Esophagus muscularis mucosa (tissue), 4 donors: ENCODE measurements at regions not wholly inside any gene's neighbourhood (a gene's known extent, or its start where the extent isn't known, plus 50 kb on each side); places are given as distances from the start of the nearest gene placed in this dataset.
"Not testable (repeated sequence)": the region's sequence is repeated elsewhere in the genome, so short reads cannot be mapped to it uniquely, and the experiment has no call there.

Experiments used
- DNase-seq: peaks from one replicate; pipeline ENCODE4 v3.0.0-alpha.2; 2017; ENCODE audit errors: extremely low spot score
- H3K27ac ChIP-seq, 4 donors: fragments of 200-600 bp; sonication (generic); replicated peaks in 1 of 4; 1 replicate in 3 of 4; 2 replicates in 1 of 4; pipeline ENCODE4 v1.5.1; 2016 to 2019; ENCODE audit warnings: mild to moderate bottlenecking in 1 of 4
- H3K27me3 ChIP-seq, 4 donors: fragments of 200-600 bp; sonication (generic); one replicate each; pipeline versions ENCODE4 v1.5.1 to v1.6.0; 2016 to 2019
- H3K36me3 ChIP-seq, 4 donors: fragments of 200-600 bp; sonication (generic); one replicate each; pipeline ENCODE4 v1.5.1; 2016 to 2019
- H3K4me1 ChIP-seq, 4 donors: fragments of 200-600 bp; sonication (generic); one replicate each; pipeline ENCODE4 v1.5.1; 2016 to 2019
- H3K4me3 ChIP-seq, 4 donors: fragments of 200-600 bp; sonication (generic); 1 replicate in 2 of 4; 2 replicates in 2 of 4; pipeline ENCODE4 v1.5.1; 2016 to 2019; ENCODE audit warnings: mild to moderate bottlenecking in 4 of 4, moderate library complexity in 1 of 4
- H3K9me3 ChIP-seq, 4 donors: fragments of 200-600 bp; sonication (generic); 1 replicate in 3 of 4; 2 replicates in 1 of 4; pipeline ENCODE4 v1.5.1; 2016 to 2019
- EP300 ChIP-seq: sonication (generic); formaldehyde crosslinking; IDR thresholded peaks from one replicate; pipeline ENCODE4 v1.6.1; 2017; ENCODE audit warnings: antibody characterized with exemption
- POLR2A ChIP-seq: fragments of 450-650 bp; IDR thresholded peaks from one replicate; pipeline ENCODE4 v1.6.1; 2017; ENCODE audit warnings: antibody characterized with exemption, moderate library complexity, mild to moderate bottlenecking, low read depth
- POLR2AphosphoS5 ChIP-seq, 2 donors: sonication (generic); formaldehyde crosslinking; IDR thresholded peaks; one replicate each; pipeline ENCODE4 v1.6.1; 2017; ENCODE audit warnings: antibody characterized with exemption in 2 of 2
- WGBS: methylation state at CpG from one replicate; pipeline ENCODE4 v1.1.5; 2018; 5-methylcytosine and 5-hydroxymethylcytosine counted together
- intact Hi-C: fragments of 100-400 bp; cut with DNase I; formaldehyde crosslinking; loops from one replicate; pipeline ENCODE4 v1.15.1; 2023
- TF ChIP-seq, protein P1 (sequence below), 3 experiments: fragments of 200-600 bp in 2 of 3; fragments of 450-650 bp in 1 of 3; sonication (generic) in 2 of 3; IDR thresholded peaks; one replicate each; pipeline ENCODE4 v1.5.1; 2017 to 2019; ENCODE audit warnings: antibody characterized with exemption in 3 of 3, mild to moderate bottlenecking in 2 of 3, moderate library complexity in 1 of 3

DNA sequence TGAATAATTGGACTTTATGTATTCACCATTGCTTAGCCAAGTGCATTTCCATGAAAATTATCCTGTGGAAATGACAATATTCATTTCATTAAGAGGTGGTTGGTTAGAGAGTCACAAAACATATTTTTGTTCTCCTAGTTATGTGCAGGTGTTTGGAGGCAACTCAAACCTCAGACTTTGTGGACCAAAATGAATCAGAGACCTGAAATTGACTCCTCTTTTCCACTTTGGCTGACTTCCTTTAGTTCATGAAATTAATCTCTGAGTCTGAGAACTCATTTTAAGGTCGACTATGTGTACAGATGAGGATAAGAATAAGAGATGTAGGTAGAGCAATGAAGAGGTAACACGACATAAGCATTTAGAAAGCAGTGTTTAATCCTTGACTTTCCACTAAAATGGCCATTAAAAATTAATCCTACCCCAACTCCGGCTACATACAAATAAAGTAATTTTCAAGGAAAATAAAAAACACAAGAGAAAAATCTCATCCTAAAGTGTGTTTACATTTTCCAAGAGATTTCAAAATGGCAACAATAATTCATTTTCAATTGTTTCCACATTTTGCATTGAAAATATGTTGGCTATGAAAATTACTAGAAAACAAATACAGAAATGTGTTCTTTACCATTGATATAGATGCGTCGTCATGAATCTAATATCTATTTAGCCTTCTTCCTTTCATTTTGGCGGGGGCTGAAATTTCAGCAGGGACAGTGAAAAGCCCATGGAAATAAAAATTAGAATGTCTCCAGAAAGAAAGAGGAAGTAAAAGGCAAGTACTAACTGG, 185.4 kb upstream of the CSNK1A1L start:
- peaks cover 0 to 2% (median 0%) of the 10 kb centered on the region in 4 donors for H3K9me3 ChIP-seq
- 92% methylated on average over 6 of the region's 6 CpGs for WGBS

DNA sequence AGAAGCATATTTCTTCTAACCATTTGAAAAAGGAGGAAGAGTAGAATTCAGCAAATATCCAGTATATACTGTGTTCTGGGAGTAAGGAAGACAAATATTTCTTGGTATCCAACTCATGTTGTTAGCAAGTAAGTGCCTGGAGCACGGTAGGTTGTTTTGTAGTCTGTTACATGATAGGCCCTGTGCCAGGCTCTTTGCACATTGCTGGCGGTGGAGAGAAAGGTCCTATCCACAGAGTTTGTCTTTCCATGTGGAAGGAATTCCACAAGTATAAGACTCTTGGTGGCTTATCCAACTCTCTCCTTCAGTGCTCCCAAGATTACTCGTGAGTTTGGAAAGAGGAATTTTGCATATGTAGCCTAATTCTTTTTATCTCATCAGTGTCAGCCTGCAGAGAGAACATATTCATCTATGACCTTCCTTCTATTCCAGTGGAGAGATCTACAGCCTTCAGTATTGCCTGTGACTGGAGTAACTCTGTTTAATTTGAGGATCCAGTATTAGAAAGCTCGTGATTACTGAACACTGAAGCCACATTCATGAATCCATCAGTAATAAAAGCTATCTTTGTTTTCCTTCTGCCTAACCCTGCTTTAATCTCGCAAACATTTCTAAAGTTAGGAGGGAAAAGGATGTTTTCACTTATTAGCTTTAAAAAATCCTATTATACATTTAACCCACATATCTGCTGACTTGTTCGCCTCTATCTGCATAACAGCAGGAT, 183.9 kb upstream of the CSNK1A1L start:
- Histone ChIP-seq H3K36me3 (no peaks in the 10 kb centered on the region), H3K4me1 (no peaks in the 10 kb centered on the region), H3K9me3 (peaks cover 0 to 6% (median 0%) of the 10 kb centered on the region in 4 donors), H3K27me3 (no peaks in the 10 kb centered on the region), H3K4me3 (no peak overlapping the region), H3K27ac (no peak overlapping the region)
- TF ChIP-seq POLR2AphosphoS5 (IDR thresholded peaks at IDR 0.05) (no peak), EP300 (no peak), POLR2A (no peak)
- TF ChIP-seq, protein P1, sequence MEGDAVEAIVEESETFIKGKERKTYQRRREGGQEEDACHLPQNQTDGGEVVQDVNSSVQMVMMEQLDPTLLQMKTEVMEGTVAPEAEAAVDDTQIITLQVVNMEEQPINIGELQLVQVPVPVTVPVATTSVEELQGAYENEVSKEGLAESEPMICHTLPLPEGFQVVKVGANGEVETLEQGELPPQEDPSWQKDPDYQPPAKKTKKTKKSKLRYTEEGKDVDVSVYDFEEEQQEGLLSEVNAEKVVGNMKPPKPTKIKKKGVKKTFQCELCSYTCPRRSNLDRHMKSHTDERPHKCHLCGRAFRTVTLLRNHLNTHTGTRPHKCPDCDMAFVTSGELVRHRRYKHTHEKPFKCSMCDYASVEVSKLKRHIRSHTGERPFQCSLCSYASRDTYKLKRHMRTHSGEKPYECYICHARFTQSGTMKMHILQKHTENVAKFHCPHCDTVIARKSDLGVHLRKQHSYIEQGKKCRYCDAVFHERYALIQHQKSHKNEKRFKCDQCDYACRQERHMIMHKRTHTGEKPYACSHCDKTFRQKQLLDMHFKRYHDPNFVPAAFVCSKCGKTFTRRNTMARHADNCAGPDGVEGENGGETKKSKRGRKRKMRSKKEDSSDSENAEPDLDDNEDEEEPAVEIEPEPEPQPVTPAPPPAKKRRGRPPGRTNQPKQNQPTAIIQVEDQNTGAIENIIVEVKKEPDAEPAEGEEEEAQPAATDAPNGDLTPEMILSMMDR (IDR thresholded peaks at IDR 0.05): no peak
- intact Hi-C loops: no loop called here
- DNase-seq: no peak
- WGBS: 80% methylated on average over 6 of the region's 6 CpGs

More for the DNA sequence above, 185.4 kb upstream of the CSNK1A1L start:
- Histone ChIP-seq H3K4me1 (no peaks in the 10 kb centered on the region), H3K27ac (no peak overlapping the region), H3K4me3 (no peak overlapping the region), H3K27me3 (no peaks in the 10 kb centered on the region), H3K36me3 (no peaks in the 10 kb centered on the region)
- DNase-seq: no peak
- intact Hi-C loops: no loop called here
- TF ChIP-seq EP300: no peak
- no peak for TF ChIP-seq POLR2AphosphoS5 (IDR thresholded peaks at IDR 0.05)
- TF ChIP-seq, protein P1 (IDR thresholded peaks at IDR 0.05): no peak
- TF ChIP-seq POLR2A: no peak

DNA sequence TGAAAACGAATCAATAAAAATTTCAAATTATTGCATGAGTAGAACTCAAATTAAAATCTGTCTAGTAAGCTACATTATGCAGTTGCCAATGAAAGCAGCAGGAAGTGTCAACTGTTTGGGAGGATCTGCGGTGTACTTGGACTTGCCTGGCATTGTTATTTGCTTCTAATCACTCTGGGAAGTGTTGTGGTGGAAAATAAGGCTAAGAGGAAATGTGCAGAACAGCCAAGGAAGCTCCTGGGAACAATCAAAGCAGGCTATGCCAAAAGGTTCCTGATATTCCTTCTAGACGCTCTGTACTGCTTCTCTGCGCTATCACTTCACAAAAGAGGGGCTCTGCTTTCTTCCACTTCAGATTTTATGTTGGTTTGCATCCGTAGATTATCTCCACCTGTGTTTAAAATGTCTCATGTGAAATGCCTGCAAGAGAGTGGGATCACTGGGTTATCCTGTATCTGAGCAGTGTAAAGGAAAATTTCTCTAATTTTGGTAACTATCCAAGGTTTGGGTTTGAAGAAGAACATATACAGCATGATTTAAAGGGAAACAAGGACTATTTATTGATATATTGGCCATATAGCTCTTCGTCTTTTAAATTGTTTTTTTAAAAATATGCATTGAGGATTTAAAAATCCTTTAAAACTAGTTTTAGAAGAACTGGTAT, 182.7 kb upstream of the CSNK1A1L start:
- Histone ChIP-seq H3K9me3 (peaks cover 0 to 6% (median 0%) of the 10 kb centered on the region in 4 donors), H3K27me3 (no peaks in the 10 kb centered on the region), H3K4me1 (no peaks in the 10 kb centered on the region), H3K4me3 (no peak overlapping the region), H3K27ac (peak overlapping the region in 1 of 4 donors; percentile 13), H3K36me3 (no peaks in the 10 kb centered on the region)
- DNase-seq: no peak
- peak; percentile 53 to 54 for TF ChIP-seq POLR2AphosphoS5 (IDR thresholded peaks at IDR 0.05)
- TF ChIP-seq EP300: no peak
- TF ChIP-seq POLR2A: no peak
- intact Hi-C loops: no loop called here
- WGBS: 75% methylated on average over 6 of the region's 6 CpGs

DNA sequence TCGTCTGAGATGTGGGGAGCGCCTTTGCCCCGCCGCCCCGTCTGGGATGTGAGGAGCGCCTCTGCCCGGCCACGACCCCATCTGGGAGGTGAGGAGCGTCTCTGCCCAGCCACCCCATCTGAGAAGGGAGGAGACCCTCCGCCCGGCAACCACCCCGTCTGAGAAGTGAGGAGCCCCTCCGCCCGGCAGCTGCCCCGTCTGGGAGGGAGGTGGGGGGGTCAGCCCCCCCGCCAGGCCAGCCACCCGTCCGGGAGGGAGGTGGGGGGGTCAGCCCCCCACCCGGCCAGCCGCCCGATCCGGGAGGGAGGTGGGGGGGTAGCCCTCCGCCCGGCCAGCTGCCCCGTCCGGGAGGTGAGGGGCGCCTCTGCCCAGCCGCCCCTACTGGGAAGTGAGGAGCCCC, 174.8 kb upstream of the CSNK1A1L start:
- H3K36me3 ChIP-seq, H3K4me3 ChIP-seq, H3K27ac ChIP-seq, intact Hi-C loops, H3K4me1 ChIP-seq, H3K9me3 ChIP-seq, H3K27me3 ChIP-seq, DNase-seq: not testable (repeated sequence)
- WGBS: no CpG with 5 or more reads among the region's 28 CpGs

DNA sequence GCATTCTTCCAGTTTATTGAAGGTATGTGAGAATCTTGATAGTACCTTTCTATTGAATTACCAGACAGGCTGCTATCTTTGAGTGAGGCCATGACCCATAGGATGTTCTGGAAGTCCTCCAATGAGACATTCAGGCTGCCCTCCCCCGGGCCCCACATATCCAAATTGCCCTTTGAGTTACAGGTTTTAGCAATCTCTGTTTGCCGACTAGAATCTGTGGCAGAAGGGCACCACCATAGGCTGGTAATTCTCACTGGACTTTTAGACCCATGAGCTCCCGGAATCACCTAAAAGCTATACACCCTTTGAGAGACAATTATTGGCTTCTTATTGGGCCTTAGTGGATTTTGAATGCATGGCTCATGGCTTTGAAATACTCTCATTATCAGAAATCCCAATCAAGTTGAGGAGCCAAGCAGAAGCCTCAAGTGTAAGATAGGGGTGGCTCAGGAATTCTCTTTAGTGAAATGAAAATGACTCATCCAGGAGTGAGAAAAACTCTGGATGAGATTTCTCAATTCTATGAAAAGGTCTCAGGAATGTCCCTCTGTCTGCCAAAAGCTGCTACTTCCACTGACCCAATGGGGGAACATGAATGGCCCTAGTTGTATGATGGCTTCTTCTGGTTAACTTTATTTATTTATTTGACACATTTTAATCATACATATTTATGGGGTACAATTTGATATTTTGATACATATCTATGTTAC, 172.1 kb upstream of the CSNK1A1L start:
- DNase-seq: no peak
- TF ChIP-seq, protein P1 (IDR thresholded peaks at IDR 0.05): no peak
- Histone ChIP-seq H3K4me3 (no peak overlapping the region), H3K27me3 (no peaks in the 10 kb centered on the region), H3K4me1 (no peaks in the 10 kb centered on the region), H3K36me3 (no peaks in the 10 kb centered on the region), H3K9me3 (no peaks in the 10 kb centered on the region), H3K27ac (no peak overlapping the region)
- intact Hi-C loops: no loop called here
- WGBS: 57% methylated on average over 3 of the region's 3 CpGs
